ENCODE measurements at regions not wholly inside any gene's neighbourhood (a gene's known extent, or its start where the extent isn't known, plus 50 kb on each side); places are given as distances from the start of the nearest gene placed in this dataset.
A peak's percentile ranks its signal among the peaks of the same experiment; 100 is the strongest.

DNA sequence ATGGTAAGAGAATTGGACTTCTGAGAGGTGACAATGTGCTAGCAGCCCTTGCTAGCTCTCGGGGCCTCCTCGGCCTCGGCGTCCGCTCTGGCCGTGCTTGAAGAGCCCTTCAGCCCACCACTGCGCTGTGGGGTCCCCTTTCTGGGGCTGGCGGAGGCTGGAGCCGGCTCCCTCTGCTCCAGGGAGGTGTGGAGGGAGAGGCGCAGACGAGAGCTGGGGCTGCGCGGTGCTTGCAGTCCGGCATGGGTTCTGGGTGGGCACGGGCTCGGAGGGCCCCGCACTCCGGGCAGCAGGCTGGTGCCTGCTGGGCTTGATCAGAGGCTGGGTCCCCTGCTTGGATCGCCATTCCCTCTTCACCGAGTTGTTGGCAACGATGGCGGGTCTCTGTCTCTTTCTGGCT is 226.4 kb upstream of the AMIGO2 start:
- TF ChIP-seq, protein P1, sequence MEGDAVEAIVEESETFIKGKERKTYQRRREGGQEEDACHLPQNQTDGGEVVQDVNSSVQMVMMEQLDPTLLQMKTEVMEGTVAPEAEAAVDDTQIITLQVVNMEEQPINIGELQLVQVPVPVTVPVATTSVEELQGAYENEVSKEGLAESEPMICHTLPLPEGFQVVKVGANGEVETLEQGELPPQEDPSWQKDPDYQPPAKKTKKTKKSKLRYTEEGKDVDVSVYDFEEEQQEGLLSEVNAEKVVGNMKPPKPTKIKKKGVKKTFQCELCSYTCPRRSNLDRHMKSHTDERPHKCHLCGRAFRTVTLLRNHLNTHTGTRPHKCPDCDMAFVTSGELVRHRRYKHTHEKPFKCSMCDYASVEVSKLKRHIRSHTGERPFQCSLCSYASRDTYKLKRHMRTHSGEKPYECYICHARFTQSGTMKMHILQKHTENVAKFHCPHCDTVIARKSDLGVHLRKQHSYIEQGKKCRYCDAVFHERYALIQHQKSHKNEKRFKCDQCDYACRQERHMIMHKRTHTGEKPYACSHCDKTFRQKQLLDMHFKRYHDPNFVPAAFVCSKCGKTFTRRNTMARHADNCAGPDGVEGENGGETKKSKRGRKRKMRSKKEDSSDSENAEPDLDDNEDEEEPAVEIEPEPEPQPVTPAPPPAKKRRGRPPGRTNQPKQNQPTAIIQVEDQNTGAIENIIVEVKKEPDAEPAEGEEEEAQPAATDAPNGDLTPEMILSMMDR (IDR thresholded peaks at IDR 0.05; ENCODE audit: control extremely low read depth, extremely low read depth, low read depth, missing control alignments), result no peak
- DNase-seq (ENCODE audit: extremely low spot score), result no peak
- ChIA-PET POLR2A (interaction anchor here (0.6 kb wide), 1 partner anchor 1322 kb away, joined by 3 read pairs; no protein-coding TSS in a partner anchor), CTCF (interaction anchor here (1.0 to 2.7 kb wide), 8 partner anchors 9 to 285 kb away, joined by 4 to 17 read pairs (median 6); partner anchors contain the start of genes AMIGO2 and PCED1B)

DNA sequence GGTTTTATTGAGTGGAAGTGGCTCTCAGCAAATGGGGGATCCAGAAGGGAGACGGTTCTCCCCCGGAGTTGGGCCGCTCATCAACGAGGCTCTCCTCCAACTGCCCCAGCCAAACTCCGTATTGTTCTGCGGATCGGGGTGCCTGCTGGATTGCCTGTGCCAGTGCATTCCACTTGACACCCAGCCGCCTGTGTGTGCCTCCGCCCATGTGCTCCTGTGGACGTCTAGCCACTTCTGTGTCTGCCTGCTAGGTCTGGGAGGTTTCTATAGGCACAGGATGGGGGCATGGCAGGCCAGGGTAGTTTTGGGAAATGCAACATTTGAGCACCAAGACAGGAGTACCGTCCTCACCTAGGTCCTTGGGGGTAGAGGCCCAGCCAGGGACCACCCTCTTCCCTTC is 225.7 kb upstream of the AMIGO2 start:
- TF ChIP-seq, protein P1 (IDR thresholded peaks at IDR 0.05; ENCODE audit: control extremely low read depth, extremely low read depth, low read depth, missing control alignments), result no peak
- CTCF ChIA-PET, result interaction anchor here (2.7 kb wide), 1 partner anchor 284 kb away, joined by 6 read pairs; no protein-coding TSS in a partner anchor
- no peak for DNase-seq (ENCODE audit: extremely low spot score)
- POLR2A ChIA-PET, result no interaction called here

DNA sequence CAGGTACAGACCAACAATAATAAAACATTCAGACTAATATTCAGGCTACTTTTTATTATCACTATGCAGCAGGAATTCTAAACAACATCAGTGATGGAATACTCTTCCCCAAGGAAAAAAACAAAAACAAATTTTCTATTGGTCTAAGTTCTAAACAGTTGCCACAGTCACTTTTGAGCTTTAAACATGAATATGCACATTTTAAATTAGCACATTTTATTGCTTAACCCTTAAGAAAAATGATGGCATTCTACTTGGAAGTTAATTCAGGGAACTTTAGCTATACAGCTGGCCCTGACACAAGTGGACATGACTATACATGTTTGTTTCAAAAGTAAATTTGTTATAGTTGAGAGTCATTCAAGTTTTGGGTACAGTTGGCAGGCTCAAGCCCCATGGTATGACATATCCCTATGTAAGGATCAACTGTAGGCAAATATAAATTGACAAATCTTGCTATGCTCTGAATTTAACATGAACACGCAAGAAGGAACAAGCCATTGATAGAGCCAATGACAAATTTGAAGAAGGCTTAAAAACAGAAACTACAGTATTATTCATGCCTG is 224.3 kb upstream of the AMIGO2 start:
- DNase-seq (ENCODE audit: extremely low spot score), result no peak
- ChIA-PET POLR2A (no interaction called here), CTCF (no interaction called here)
- TF ChIP-seq, protein P1 (IDR thresholded peaks at IDR 0.05; ENCODE audit: control extremely low read depth, extremely low read depth, low read depth, missing control alignments), result no peak

DNA sequence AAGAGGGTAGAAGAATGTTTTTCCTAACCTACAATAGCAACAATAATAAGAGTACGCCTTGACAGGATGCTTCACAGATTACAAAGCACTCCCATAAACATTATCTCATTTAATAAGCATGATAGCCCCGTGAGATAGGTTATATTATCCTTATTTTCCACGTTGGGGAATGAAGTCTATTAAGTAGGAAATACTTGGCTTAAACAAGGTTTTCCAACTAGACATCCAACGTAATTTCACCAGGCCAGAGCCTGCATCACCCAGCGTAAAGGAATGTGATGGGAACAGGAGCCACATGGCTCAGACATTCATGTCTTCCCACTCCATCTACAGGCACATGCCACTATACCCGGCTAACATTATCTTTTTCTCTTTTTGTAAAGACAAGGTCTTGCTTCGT is 223.4 kb upstream of the AMIGO2 start:
- no peak for DNase-seq (ENCODE audit: extremely low spot score)
- CTCF ChIA-PET, result interaction anchor here (1.5 kb wide), 1 partner anchor 237 kb away, joined by 3 read pairs; no protein-coding TSS in a partner anchor
- TF ChIP-seq, protein P1 (IDR thresholded peaks at IDR 0.05; ENCODE audit: control extremely low read depth, extremely low read depth, low read depth, missing control alignments), result no peak
- POLR2A ChIA-PET, result no interaction called here

DNA sequence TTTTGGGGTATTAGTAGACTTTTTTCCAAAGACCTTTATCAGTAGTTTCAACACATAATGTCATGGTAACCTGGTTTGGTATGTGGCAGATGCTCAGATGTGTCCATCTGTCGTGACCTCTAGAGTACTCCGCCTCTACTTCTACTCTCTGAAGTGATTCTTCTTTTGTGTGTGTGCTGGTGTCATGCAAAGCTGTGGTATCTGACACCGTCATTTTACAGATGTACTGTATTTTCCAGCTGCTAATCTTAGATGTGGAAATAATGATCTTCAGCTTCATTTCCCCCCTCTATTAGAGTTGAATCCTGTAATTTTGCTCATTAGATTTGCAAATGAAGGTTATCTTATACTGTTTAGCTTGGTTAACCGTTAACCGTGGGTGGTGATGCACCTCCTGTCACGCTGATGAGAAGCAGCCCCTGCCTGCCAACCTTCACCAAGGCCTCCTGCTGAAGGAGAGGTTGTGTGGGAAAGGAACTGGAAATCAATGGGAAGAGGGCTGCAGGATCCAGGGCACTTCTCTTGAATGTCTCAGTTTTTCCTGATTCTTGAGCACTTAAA is 222.4 kb upstream of the AMIGO2 start:
- peak; percentile 37 for DNase-seq (ENCODE audit: extremely low spot score)
- POLR2A ChIA-PET, result no interaction called here
- TF ChIP-seq, protein P1 (IDR thresholded peaks at IDR 0.05; ENCODE audit: control extremely low read depth, extremely low read depth, low read depth, missing control alignments), result no peak
- CTCF ChIA-PET, result interaction anchor here (1.0 to 1.7 kb wide), 8 partner anchors 9 to 270 kb away, joined by 3 to 9 read pairs (median 4); no protein-coding TSS in a partner anchor

DNA sequence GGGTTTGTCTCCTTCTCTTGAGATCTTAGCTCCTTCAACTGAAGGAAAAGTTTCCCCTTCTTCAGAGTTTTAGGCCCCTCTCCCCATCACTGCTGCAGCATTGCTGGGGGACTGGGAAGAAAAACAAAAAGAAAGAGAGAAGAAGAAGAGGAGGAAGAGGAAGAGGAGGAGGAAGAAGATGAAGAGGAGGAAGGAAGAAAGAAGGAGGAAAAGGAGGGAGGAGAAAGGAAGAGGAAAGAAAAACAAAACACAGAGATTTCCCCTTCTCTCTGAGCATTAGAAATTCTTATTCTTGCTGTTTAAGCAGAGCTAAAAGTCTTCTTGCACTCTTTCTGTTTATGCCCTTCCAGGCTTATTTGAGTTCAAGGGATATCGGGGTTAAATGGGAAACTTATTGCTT is 219.8 kb upstream of the AMIGO2 start:
- ChIA-PET POLR2A (no interaction called here), CTCF (no interaction called here)
- no peak for DNase-seq (ENCODE audit: extremely low spot score)
- TF ChIP-seq, protein P1 (IDR thresholded peaks at IDR 0.05; ENCODE audit: control extremely low read depth, extremely low read depth, low read depth, missing control alignments), result no peak
